GM13976 (cell line): ENCODE measurements at regions not wholly inside any gene's neighbourhood (a gene's known extent, or its start where the extent isn't known, plus 50 kb on each side); places are given as distances from the start of the nearest gene placed in this dataset.
"Not testable (repeated sequence)": the region's sequence is repeated elsewhere in the genome, so short reads cannot be mapped to it uniquely, and the experiment has no call there.

ENCODE experiments used
- DNase-seq: peaks from one replicate; pipeline ENCODE4 v3.0.0; 2012; ENCODE audit warnings: low spot score
- in situ Hi-C: fragments of 300-500 bp; cut with MboI; formaldehyde crosslinking; loops from one replicate; pipeline ENCODE4 v1.12.0; 2022; ENCODE audit warnings: low sequenced_read_pairs, mixed read lengths, inconsistent platforms; ENCODE audit not compliant: unreplicated experiment
- TF ChIP-seq, protein P1 (sequence below): IDR thresholded peaks from 2 replicates; pipeline ENCODE4 v1.5.1; 2012; ENCODE audit warnings: borderline replicate concordance, mild to moderate bottlenecking; ENCODE audit not compliant: insufficient read depth; ENCODE audit errors: extremely low read depth, missing control alignments, control extremely low read depth

DNA sequence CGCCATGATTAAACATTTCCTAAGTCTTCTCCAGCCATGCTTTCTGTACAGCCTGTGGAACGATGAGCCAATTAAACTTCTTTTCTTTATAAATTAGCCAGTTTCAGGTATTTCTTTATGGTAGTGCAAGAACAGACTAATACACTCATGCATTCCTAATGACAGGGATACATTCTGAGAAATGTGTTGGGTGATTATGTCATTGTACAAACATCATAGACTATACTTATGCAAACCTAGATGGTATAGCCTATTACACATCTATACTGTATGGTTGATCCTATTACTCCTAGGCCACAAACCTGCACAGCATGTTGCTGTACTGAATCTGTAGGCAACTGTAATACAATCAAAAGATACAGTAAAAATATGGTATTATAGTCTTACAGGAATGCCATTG, 83.1 kb downstream of the ATOH1 start:
- DNase-seq, result no peak
- in situ Hi-C loops, result no loop called here
- TF ChIP-seq, protein P1, sequence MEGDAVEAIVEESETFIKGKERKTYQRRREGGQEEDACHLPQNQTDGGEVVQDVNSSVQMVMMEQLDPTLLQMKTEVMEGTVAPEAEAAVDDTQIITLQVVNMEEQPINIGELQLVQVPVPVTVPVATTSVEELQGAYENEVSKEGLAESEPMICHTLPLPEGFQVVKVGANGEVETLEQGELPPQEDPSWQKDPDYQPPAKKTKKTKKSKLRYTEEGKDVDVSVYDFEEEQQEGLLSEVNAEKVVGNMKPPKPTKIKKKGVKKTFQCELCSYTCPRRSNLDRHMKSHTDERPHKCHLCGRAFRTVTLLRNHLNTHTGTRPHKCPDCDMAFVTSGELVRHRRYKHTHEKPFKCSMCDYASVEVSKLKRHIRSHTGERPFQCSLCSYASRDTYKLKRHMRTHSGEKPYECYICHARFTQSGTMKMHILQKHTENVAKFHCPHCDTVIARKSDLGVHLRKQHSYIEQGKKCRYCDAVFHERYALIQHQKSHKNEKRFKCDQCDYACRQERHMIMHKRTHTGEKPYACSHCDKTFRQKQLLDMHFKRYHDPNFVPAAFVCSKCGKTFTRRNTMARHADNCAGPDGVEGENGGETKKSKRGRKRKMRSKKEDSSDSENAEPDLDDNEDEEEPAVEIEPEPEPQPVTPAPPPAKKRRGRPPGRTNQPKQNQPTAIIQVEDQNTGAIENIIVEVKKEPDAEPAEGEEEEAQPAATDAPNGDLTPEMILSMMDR, result no peak

DNA sequence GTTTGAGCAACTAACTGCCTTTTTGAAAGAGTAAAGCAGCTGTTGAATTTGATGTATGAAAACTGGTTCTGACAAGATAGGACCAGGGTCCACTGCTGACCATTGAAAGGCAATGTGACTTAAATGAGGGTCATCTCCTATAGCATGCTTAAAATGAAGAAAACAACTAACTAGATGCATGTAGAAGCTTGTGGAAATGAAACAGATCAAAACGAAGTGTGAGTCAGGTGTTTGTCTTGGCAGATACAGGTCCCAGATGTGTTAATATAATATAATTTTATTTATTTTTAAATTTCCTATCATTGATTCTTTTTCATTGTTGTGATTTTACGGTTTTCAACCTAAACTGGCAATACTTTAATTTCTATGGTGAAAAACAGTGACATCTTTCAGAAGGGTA, 83.6 kb downstream of the ATOH1 start:
- no peak for DNase-seq
- TF ChIP-seq, protein P1, result no peak
- in situ Hi-C loops, result no loop called here

DNA sequence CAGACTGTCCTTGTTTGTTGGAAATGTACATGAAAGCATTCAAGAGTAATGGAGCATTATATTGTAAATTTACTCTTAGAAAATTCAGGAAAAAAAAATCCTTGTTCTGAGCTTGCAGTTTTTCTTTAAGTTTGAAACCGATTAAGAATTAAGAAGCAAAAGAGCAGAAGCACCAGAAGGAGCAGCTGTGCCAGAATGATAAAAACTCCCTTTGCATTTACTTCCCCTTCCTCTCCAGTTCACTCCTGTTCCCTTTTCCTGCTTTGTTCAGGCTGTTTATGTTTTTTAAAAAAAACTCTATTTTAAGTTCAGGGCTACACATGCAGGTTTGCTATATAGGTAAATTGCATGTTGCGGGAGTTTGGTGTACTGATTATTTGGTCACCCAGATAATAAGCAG, 90.3 kb downstream of the ATOH1 start:
- DNase-seq, result no peak
- TF ChIP-seq, protein P1, result no peak
- in situ Hi-C loops, result no loop called here

DNA sequence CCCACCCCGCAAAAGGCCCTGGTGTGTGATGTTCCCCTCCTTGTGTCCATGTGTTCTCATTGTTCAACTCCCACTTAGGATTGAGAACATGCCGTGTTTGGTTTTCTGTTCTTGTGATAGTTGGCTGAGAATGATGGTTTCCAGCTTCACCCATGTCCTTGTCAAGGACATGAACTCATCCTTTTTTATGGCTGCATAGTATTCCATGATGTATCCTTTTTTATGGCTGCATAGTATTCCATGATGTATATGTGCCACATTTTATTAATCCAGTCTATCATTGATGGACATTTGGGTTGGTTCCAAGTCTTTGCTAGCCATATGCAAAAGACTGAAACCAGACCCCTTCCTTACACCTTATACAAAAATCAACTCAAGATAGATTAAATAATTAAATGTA, 95.0 kb downstream of the ATOH1 start:
- in situ Hi-C loops, DNase-seq: not testable (repeated sequence)

DNA sequence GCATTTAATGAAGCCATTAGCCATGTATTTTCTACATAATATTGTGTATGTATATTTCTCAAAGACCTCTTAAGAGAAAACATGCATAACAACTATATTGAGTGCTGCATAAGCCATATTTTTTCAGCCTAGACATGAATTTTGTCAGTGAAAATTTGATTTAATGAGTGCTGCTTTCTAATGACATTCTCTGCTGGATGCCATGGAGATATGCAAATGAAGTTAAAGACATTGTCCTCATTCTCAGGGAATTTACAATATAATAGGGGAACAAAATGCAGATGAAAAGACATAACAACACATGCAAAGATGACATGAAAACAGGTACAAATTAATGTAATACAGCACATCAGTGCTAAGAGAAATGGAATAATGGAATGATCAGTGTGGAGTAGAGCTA, 118.7 kb downstream of the ATOH1 start:
- in situ Hi-C loops, result no loop called here
- no peak for DNase-seq

DNA sequence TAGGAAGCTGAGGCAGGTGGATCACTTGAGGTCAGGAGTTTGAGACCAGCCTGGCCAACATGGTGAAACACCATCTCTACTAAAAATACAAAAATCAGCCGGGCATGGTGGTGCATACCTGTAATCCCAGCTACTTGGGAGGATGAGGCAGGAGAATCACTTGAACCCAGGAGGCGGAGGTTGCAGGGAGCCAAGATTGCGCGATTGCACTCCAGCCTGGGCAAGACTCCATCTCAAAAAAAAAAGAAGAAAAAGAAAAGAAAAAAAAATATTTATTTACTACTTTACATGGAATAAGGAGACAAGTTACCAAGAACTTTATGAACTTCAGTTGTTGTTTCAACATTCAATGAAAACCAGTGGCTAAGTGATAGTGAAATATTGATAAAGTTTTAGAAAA, 121.7 kb downstream of the ATOH1 start:
- in situ Hi-C loops, DNase-seq: not testable (repeated sequence)

More for the DNA sequence above, 118.7 kb downstream of the ATOH1 start:
- TF ChIP-seq, protein P1, result no peak

DNA sequence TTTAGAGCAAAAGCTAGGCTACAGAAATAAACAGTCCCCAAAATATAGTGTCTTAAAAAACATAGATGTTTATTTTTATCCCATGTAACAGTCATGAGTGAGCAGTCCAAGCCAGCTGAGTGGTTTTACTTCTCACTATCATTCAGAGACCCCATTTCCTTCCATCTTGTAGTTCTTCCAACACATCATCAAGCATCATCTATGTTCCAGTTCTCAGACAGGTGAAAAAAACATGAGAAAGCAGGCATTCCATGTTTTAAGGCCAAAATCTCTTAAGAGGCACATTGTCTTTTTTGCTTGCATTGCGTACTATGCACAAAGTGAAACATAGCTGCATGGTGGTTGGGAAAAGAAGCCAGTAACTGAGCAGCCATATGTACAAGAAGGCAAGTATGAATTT, 128.6 kb downstream of the ATOH1 start:
- in situ Hi-C loops, result no loop called here
- no peak for DNase-seq
- TF ChIP-seq, protein P1, result no peak

DNA sequence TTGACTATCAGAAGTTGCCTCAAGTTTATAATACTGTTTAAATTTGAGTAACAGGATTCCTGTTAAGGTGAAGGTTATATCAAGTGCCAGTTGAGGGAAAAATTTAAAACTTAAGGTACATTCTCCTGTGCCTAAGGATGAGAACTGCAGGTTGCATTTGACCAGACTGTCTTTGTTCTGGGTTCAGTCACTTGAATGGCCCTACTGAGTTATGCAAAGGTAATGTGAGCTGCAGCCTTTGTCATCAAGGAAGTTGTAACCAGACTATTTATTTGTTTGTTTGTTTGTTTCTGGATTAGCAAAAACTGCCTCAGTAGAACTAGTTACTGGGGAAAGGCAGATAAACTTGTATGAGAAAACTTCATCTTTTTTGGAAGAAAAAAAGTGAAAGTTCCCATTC, 131.9 kb downstream of the ATOH1 start:
- in situ Hi-C loops, result no loop called here
- DNase-seq, result no peak
- TF ChIP-seq, protein P1, result no peak
